Loucy (cell line): ENCODE measurements at regions not wholly inside any gene's neighbourhood (a gene's known extent, or its start where the extent isn't known, plus 50 kb on each side); places are given as distances from the start of the nearest gene placed in this dataset.

Source experiments
- EZH2phosphoT487 ChIP-seq: fragments of 200-600 bp; IDR thresholded peaks from 2 replicates; pipeline ENCODE4 v1.6.1; 2018; ENCODE audit warnings: antibody characterized with exemption, mild to moderate bottlenecking, moderate library complexity, borderline replicate concordance
- TF ChIP-seq, protein P1 (sequence below): fragments of 200-600 bp; sonication (generic); conservative IDR thresholded peaks from 2 replicates; pipeline ENCODE4 v1.5.1; 2014; ENCODE audit warnings: mild to moderate bottlenecking, antibody characterized with exemption, low read length

DNA sequence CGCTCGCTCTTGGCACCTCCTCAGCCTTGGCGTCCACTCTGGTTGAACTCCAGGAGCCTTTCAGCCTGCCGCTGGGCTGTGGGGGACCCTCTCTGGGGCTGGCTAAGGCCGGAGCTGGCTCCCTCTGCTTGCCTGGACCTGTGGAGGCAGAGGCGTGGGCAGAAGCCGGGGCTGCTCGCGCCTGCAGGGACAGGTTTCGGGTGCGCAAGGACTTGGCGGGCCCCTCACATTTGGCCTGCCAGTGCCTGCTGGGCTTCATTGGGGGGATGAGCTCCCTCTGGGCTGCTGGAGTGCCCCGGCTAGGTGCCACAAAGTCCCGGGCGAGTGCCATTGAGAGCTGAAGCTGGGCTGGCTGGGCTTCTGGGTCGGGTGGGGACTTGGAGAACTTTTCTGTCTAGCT lies 371.7 kb downstream of the FAM133A start:
- TF ChIP-seq, protein P1, sequence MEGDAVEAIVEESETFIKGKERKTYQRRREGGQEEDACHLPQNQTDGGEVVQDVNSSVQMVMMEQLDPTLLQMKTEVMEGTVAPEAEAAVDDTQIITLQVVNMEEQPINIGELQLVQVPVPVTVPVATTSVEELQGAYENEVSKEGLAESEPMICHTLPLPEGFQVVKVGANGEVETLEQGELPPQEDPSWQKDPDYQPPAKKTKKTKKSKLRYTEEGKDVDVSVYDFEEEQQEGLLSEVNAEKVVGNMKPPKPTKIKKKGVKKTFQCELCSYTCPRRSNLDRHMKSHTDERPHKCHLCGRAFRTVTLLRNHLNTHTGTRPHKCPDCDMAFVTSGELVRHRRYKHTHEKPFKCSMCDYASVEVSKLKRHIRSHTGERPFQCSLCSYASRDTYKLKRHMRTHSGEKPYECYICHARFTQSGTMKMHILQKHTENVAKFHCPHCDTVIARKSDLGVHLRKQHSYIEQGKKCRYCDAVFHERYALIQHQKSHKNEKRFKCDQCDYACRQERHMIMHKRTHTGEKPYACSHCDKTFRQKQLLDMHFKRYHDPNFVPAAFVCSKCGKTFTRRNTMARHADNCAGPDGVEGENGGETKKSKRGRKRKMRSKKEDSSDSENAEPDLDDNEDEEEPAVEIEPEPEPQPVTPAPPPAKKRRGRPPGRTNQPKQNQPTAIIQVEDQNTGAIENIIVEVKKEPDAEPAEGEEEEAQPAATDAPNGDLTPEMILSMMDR = no peak
- no peak for TF ChIP-seq EZH2phosphoT487
